ENCODE measurements at regions not wholly inside any gene's neighbourhood (a gene's known extent, or its start where the extent isn't known, plus 50 kb on each side); places are given as distances from the start of the nearest gene placed in this dataset.

GRCh38 chr2:17334300-17334699 is 183.9 kb downstream of the RAD51AP2 start:
- H3K4me3 ChIP-seq (ENCODE audit: low read depth, low read length), result no peak overlapping the region
- POLR2A ChIA-PET, result no interaction called here
- no peaks in the 10 kb centered on the region for H3K9me3 ChIP-seq (ENCODE audit: control insufficient read depth, insufficient read depth, low read length)
- DNase-seq (ENCODE audit: low read depth, low spot score), result no peak
- CTCF ChIA-PET, result interaction anchor here (1.6 kb wide), 1 partner anchor 24 kb away, joined by 8 read pairs; no protein-coding TSS in a partner anchor
- H3K27me3 ChIP-seq (ENCODE audit: control insufficient read depth, insufficient read depth, low read length), result peaks cover 2% of the 10 kb centered on the region
- peak overlapping the region; percentile 21 for H3K27ac ChIP-seq (ENCODE audit: low read depth, low read length)
- TF ChIP-seq CTCF (IDR thresholded peaks at IDR 0.05; ENCODE audit: low read depth, low read length), result no peak

DNA sequence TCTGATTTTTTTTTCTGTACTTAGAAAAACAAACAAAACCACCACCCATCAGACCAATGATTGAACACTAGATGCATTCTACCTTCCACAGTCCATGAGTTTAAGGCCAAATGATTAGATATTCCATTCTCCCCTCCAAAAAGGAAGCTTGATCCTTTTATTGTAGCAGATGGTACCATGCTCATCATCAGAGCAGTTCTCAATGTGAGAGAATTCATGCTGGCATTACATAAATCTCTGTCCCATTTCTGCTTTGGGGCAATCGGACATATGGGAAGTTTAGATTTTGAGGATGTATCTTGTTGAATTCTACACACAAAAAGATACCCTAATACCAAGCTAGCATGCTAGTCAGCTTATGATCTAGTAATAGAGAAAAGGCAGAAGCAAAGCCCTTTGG is 186.6 kb downstream of the RAD51AP2 start:
- no peak for TF ChIP-seq CTCF (IDR thresholded peaks at IDR 0.05; ENCODE audit: low read depth, low read length)
- ChIA-PET POLR2A (no interaction called here), CTCF (no interaction called here)

GRCh38 chr2:17328161-17328560 is 190.1 kb downstream of the RAD51AP2 start:
- POLR2A ChIA-PET, result no interaction called here
- no peak overlapping the region for H3K4me3 ChIP-seq (ENCODE audit: low read depth, low read length)
- H3K27ac ChIP-seq (ENCODE audit: low read depth, low read length), result no peak overlapping the region
- H3K9me3 ChIP-seq (ENCODE audit: control insufficient read depth, insufficient read depth, low read length), result no peaks in the 10 kb centered on the region
- no peak for TF ChIP-seq CTCF (IDR thresholded peaks at IDR 0.05; ENCODE audit: low read depth, low read length)
- CTCF ChIA-PET, result interaction anchor here (1.1 to 1.3 kb wide), 2 partner anchors 19 to 343 kb away, joined by 4 to 7 read pairs; no protein-coding TSS in a partner anchor
- no peak for DNase-seq (ENCODE audit: low read depth, low spot score)
- H3K27me3 ChIP-seq (ENCODE audit: control insufficient read depth, insufficient read depth, low read length), result peaks cover 4% of the 10 kb centered on the region

More for the DNA sequence above, 186.6 kb downstream of the RAD51AP2 start:
- no peak overlapping the region for H3K4me3 ChIP-seq (ENCODE audit: low read depth, low read length)
- DNase-seq (ENCODE audit: low read depth, low spot score), result no peak
- peaks cover 5% of the 10 kb centered on the region for H3K27me3 ChIP-seq (ENCODE audit: control insufficient read depth, insufficient read depth, low read length)
- H3K27ac ChIP-seq (ENCODE audit: low read depth, low read length), result no peak overlapping the region
- no peaks in the 10 kb centered on the region for H3K9me3 ChIP-seq (ENCODE audit: control insufficient read depth, insufficient read depth, low read length)

DNA sequence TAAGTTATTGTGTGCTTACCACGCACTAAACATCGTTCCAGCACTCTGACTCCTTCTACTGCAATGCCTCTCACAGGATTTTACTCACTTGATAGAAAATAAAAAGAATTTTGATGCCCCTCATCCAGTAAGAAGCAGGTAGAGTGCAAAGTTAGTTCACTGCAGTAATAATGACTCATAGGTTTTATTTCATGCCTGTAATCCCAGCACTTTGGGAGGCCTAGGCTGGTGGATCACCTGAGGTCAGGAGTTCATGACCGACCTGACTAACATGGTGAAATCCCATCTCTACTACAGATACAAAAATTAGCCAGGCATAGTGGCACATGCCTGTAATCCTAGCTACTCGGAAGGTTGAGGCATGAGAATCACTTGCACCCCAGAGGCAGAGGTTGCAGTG is 190.6 kb downstream of the RAD51AP2 start:
- H3K4me3 ChIP-seq (ENCODE audit: low read depth, low read length), result no peak overlapping the region
- POLR2A ChIA-PET, result no interaction called here
- peaks cover 3% of the 10 kb centered on the region for H3K27me3 ChIP-seq (ENCODE audit: control insufficient read depth, insufficient read depth, low read length)
- H3K27ac ChIP-seq (ENCODE audit: low read depth, low read length), result no peak overlapping the region
- DNase-seq (ENCODE audit: low read depth, low spot score), result no peak
- CTCF ChIA-PET, result no interaction called here
- no peak for TF ChIP-seq CTCF (IDR thresholded peaks at IDR 0.05; ENCODE audit: low read depth, low read length)
- H3K9me3 ChIP-seq (ENCODE audit: control insufficient read depth, insufficient read depth, low read length), result no peaks in the 10 kb centered on the region

DNA sequence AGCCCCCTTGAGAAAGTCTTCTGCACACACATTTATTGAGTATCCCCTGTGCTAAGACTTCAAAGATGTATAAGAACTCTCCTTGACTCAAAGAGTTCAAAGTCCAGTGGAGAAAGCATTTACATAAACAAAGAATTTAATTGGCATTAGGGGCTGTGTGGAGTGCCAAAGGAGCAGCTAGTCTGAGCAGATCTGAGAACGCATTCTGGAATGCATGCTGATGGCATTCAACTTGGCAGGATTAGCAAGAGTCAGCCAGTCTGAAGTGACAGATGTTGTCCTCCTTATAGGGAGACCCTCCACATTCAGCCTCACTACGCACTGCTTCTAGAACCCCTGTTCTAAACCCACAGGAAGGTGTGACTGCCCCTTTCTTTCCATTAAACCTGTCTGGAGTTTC is 191.5 kb downstream of the RAD51AP2 start:
- no peaks in the 10 kb centered on the region for H3K9me3 ChIP-seq (ENCODE audit: control insufficient read depth, insufficient read depth, low read length)
- no peak for TF ChIP-seq CTCF (IDR thresholded peaks at IDR 0.05; ENCODE audit: low read depth, low read length)
- no peak overlapping the region for H3K27ac ChIP-seq (ENCODE audit: low read depth, low read length)
- H3K27me3 ChIP-seq (ENCODE audit: control insufficient read depth, insufficient read depth, low read length), result peaks cover 3% of the 10 kb centered on the region
- H3K4me3 ChIP-seq (ENCODE audit: low read depth, low read length), result no peak overlapping the region
- ChIA-PET POLR2A (no interaction called here), CTCF (interaction anchor here (1.4 kb wide), 1 partner anchor 16 kb away, joined by 3 read pairs; no protein-coding TSS in a partner anchor)
- DNase-seq (ENCODE audit: low read depth, low spot score), result no peak

All from AG04450 (cell line).